Ovary (tissue), 7 donors: ENCODE measurements at regions not wholly inside any gene's neighbourhood (a gene's known extent, or its start where the extent isn't known, plus 50 kb on each side); places are given as distances from the start of the nearest gene placed in this dataset.
A peak's percentile ranks its signal among the peaks of the same experiment; 100 is the strongest.

ENCODE experiments used
- DNase-seq, 5 donors: peaks; one replicate each; pipeline ENCODE4 v3.0.0-alpha.2; 2019 to 2020
- H3K27ac ChIP-seq, 2 donors: fragments of 200-600 bp; one replicate each; pipeline versions ENCODE4 v1.5.1 to v1.8.0; 2019 to 2022
- H3K27me3 ChIP-seq: fragments of 200-600 bp; one replicate; pipeline ENCODE4 v1.8.0; 2022
- H3K36me3 ChIP-seq: fragments of 200-600 bp; sonication (generic); one replicate; pipeline ENCODE4 v1.5.1; 2019
- H3K4me1 ChIP-seq: one replicate; pipeline ENCODE4 v1.8.1; 2013; ENCODE audit warnings: mild to moderate bottlenecking, moderate library complexity; ENCODE audit not compliant: insufficient read depth
- H3K4me3 ChIP-seq: fragments of 200-600 bp; sonication (generic); one replicate; pipeline ENCODE4 v1.5.1; 2017
- H3K9me3 ChIP-seq, 2 donors: fragments of 200-600 bp in 1 of 2; sonication (generic) in 1 of 2; one replicate each; pipeline versions ENCODE4 v1.5.1 to v1.8.1; 2013 to 2019; ENCODE audit warnings: mild to moderate bottlenecking in 1 of 2, moderate library complexity in 1 of 2
- CTCF ChIP-seq, 3 donors: fragments of 450-650 bp in 2 of 3; fragments of 200-600 bp in 1 of 3; IDR thresholded peaks; one replicate each; pipeline versions ENCODE4 v1.5.1 to v1.8.0; 2016 to 2022; ENCODE audit warnings: antibody characterized with exemption in 3 of 3, mild to moderate bottlenecking in 1 of 3
- EP300 ChIP-seq: sonication (generic); formaldehyde crosslinking; IDR thresholded peaks from one replicate; pipeline ENCODE4 v1.6.1; 2017; ENCODE audit warnings: antibody characterized with exemption
- POLR2A ChIP-seq: fragments of 450-650 bp; IDR thresholded peaks from one replicate; pipeline ENCODE4 v1.6.1; 2017; ENCODE audit warnings: antibody characterized with exemption, mild to moderate bottlenecking, moderate library complexity
- WGBS, 3 donors: extraction: QIAGEN DNeasy Blood & Tissue Kit in 1 of 3; methylation state at CpG; one replicate each; pipeline versions ENCODE4 v1.1.5 to v1.1.7; 2013 to 2017; 5-methylcytosine and 5-hydroxymethylcytosine counted together
- intact Hi-C, 4 donors: fragments of 100-400 bp; cut with DNase I; formaldehyde crosslinking; loops; one replicate each; pipeline versions ENCODE4 v1.11.0 to v1.15.1; 2022 to 2023
- donor health status: DM: no; HTN: no; CAD: no; lungs with moderate emphysema.
- donor health status: DM: no; HTN: no; CAD: no.
- donor health status: Bipolar disorder and iron deficiency.
- donor health status: DM: no; HTN: no; CAD: no.
- donor health status: DM: yes; HTN: yes; CAD: no.

- Histone ChIP-seq H3K9me3 (no peaks in the 10 kb centered on the region), H3K27me3 (no peaks in the 10 kb centered on the region), H3K4me3 (no peak overlapping the region), H3K4me1 (peaks cover 3% of the 10 kb centered on the region), H3K27ac (no peak overlapping the region), H3K36me3 (no peaks in the 10 kb centered on the region)
- intact Hi-C loops = no loop called here
- WGBS, 3 donors = 60 to 66% (median 65%) methylated on average over 3 of the region's 3 CpGs
- DNase-seq = no peak
- TF ChIP-seq POLR2A (no peak), EP300 (no peak), CTCF (IDR thresholded peaks at IDR 0.05) (no peak)
Measured at GRCh38 chr12:92003701-92004100, 141.9 kb downstream of the BTG1 start.

- H3K27ac ChIP-seq = no peak overlapping the region
- H3K4me3 ChIP-seq = no peak overlapping the region
- peak in 1 of 5 donors; percentile 10 for DNase-seq
- TF ChIP-seq CTCF (IDR thresholded peaks at IDR 0.05) (no peak), POLR2A (no peak), EP300 (no peak)
- H3K9me3 ChIP-seq = no peaks in the 10 kb centered on the region
- no peaks in the 10 kb centered on the region for H3K36me3 ChIP-seq
- intact Hi-C loops = no loop called here
- no peaks in the 10 kb centered on the region for H3K27me3 ChIP-seq
- 26 to 32% (median 32%) methylated on average over 5 of the region's 5 CpGs for WGBS, 3 donors
- H3K4me1 ChIP-seq = peaks cover 3% of the 10 kb centered on the region
Measured at GRCh38 chr12:92002673-92003382, 142.8 kb downstream of the BTG1 start.

- H3K27me3 ChIP-seq = no peaks in the 10 kb centered on the region
- TF ChIP-seq POLR2A (no peak), CTCF (IDR thresholded peaks at IDR 0.05) (no peak), EP300 (no peak)
- no peak for DNase-seq
- no peak overlapping the region for H3K27ac ChIP-seq
- WGBS, 3 donors = 80 to 93% (median 89%) methylated on average over 1 of the region's 1 CpG
- intact Hi-C loops = no loop called here
- H3K9me3 ChIP-seq = no peaks in the 10 kb centered on the region
- peaks cover 3% of the 10 kb centered on the region for H3K4me1 ChIP-seq
- H3K4me3 ChIP-seq = no peak overlapping the region
- no peaks in the 10 kb centered on the region for H3K36me3 ChIP-seq
Measured at GRCh38 chr12:92002195-92002649, 143.4 kb downstream of the BTG1 start.

- no peaks in the 10 kb centered on the region for H3K36me3 ChIP-seq
- no peak overlapping the region for H3K4me3 ChIP-seq
- H3K4me1 ChIP-seq = peaks cover 3% of the 10 kb centered on the region
- intact Hi-C loops = no loop called here
- H3K27ac ChIP-seq = no peak overlapping the region
- 66 to 75% (median 68%) methylated on average over 2 of the region's 2 CpGs for WGBS, 3 donors
- TF ChIP-seq CTCF (IDR thresholded peaks at IDR 0.05) = no peak
- TF ChIP-seq POLR2A = no peak
- TF ChIP-seq EP300 = no peak
- no peaks in the 10 kb centered on the region for H3K9me3 ChIP-seq
- no peak for DNase-seq
- no peaks in the 10 kb centered on the region for H3K27me3 ChIP-seq
Measured at GRCh38 chr12:92000597-92000996, 145.0 kb downstream of the BTG1 start.
